GM12865 (cell line): ENCODE measurements at regions not wholly inside any gene's neighbourhood (a gene's known extent, or its start where the extent isn't known, plus 50 kb on each side); places are given as distances from the start of the nearest gene placed in this dataset.
"Not testable (repeated sequence)": the region's sequence is repeated elsewhere in the genome, so short reads cannot be mapped to it uniquely, and the experiment has no call there.

Source experiments
- DNase-seq: peaks from one replicate; pipeline ENCODE4 v3.0.0; 2010; ENCODE audit warnings: low read depth
- H3K4me3 ChIP-seq: 2 replicates; pipeline ENCODE4 v1.5.1; 2011; ENCODE audit warnings: mild to moderate bottlenecking, low read depth, low read length, control low read depth
- TF ChIP-seq, protein P1 (sequence below): IDR thresholded peaks from 2 replicates; pipeline ENCODE4 v1.5.1; 2011; ENCODE audit warnings: low read length, control low read depth, low read depth, inconsistent platforms; ENCODE audit not compliant: insufficient read depth; ENCODE audit errors: missing control alignments

- DNase-seq, H3K4me3 ChIP-seq: not testable (repeated sequence)
These were observed 1352.2 kb upstream of the CDH18 start for GRCh38 chr5:21340233-21340632.

DNA sequence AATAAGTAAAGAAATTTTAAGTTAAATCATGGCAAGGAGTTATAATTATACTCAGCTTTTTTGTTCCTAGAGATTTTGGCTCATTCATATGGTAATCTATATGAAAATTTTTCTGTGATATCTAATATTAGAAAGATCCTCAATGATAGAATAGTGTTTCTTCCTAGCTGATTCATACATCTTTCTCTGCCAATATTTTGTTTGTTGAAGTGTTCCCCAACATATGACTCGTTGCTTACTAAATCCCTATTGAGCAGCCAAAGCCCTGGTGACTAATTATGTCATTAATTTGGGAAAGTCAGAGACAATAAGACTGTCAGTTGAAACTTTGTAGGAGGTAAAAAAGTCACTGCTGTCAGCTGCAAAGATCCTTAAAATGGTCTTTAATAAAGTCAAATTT lies 1348.5 kb upstream of the CDH18 start:
- not testable (repeated sequence) for DNase-seq

GRCh38 chr5:21315376-21315775 lies 1327.4 kb upstream of the CDH18 start:
- not testable (repeated sequence) for H3K4me3 ChIP-seq, DNase-seq

More for the DNA sequence above, 1348.5 kb upstream of the CDH18 start:
- not testable (repeated sequence) for H3K4me3 ChIP-seq

DNA sequence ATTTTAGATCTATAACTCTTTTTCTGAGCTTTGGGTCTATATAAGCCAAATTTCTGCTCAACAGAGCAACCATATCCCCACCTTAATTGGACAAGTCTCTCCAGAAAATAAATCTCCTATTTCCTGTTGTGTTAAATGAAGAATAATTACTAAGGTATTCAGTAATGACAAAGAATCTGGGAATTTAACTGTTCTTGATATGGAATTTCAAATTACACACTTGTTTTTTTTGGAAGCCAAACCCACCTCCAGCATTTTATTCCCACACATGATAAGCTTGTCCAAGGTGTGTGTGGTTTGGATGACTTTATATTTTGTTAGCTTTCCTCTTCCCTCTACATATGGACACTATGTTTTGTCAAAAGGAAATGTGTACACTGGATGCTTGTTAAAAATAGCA lies 1313.2 kb upstream of the CDH18 start:
- H3K4me3 ChIP-seq, DNase-seq: not testable (repeated sequence)

- H3K4me3 ChIP-seq, DNase-seq: not testable (repeated sequence)
These were observed 1286.4 kb upstream of the CDH18 start for GRCh38 chr5:21274361-21274760.

DNA sequence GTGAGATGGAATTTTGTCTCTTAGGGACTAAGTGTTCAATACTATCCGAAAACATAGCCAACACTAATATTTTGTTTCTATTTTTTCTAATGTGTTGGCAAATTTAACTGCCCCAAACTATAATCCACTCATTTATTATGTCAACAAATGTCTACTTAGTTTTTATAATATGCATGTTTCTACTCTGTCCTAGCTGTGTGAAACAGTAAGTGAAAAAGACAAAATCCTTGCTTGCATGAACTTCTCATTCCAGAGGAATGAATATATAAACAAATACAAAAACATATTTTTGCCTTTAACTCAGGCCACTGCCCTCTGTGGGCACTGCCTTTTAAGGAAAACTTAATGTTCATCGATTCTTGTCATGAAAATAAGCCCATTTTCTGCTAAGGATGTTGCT lies 1275.4 kb upstream of the CDH18 start:
- DNase-seq = no peak
- H3K4me3 ChIP-seq = no peak overlapping the region
- TF ChIP-seq, protein P1, sequence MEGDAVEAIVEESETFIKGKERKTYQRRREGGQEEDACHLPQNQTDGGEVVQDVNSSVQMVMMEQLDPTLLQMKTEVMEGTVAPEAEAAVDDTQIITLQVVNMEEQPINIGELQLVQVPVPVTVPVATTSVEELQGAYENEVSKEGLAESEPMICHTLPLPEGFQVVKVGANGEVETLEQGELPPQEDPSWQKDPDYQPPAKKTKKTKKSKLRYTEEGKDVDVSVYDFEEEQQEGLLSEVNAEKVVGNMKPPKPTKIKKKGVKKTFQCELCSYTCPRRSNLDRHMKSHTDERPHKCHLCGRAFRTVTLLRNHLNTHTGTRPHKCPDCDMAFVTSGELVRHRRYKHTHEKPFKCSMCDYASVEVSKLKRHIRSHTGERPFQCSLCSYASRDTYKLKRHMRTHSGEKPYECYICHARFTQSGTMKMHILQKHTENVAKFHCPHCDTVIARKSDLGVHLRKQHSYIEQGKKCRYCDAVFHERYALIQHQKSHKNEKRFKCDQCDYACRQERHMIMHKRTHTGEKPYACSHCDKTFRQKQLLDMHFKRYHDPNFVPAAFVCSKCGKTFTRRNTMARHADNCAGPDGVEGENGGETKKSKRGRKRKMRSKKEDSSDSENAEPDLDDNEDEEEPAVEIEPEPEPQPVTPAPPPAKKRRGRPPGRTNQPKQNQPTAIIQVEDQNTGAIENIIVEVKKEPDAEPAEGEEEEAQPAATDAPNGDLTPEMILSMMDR = no peak

DNA sequence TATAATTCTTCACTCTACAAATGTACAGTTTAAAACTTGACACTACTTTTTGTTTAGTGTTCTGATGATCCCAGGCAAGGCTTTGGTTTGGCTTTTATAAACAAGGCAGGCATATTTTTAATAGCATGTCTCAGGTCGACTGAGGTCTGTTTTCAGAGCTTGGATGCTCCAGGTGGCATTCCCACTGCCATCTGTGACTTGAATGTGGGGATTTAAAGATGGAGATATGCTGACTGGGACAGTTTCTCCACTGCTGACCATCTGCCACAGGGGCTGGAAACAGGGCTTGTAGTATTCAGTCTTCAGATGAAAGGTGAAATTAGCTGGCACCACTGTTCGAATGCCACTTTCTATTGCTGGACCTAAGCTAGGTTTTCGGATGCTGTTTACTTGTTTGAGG lies 1266.2 kb upstream of the CDH18 start:
- H3K4me3 ChIP-seq = no peak overlapping the region
- no peak for DNase-seq
- TF ChIP-seq, protein P1 = no peak

DNA sequence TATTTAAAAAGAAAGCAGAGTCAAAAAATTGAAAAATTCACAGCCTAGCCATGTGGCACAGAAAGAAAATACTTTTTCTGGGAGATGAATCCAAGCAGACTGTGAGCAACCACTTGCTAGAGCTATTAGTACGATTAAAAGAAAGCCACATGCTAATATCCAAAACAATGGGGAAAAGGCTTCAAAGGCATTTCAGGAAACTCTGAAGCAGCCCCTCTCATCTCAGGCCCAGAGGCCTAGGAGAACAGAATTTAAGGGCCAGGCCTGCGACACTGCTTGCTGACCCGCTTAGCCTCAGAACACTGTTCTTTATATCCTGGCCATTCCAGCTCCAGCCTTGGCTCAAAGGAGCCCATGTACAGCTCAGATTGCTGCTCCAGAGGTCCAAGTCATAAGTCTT lies 1257.0 kb upstream of the CDH18 start:
- no peak for DNase-seq
- TF ChIP-seq, protein P1 = no peak

GRCh38 chr5:21238786-21239185 lies 1250.8 kb upstream of the CDH18 start:
- TF ChIP-seq, protein P1 = no peak
- H3K4me3 ChIP-seq = no peak overlapping the region
- DNase-seq = no peak

More for the DNA sequence above, 1257.0 kb upstream of the CDH18 start:
- H3K4me3 ChIP-seq = no peak overlapping the region

DNA sequence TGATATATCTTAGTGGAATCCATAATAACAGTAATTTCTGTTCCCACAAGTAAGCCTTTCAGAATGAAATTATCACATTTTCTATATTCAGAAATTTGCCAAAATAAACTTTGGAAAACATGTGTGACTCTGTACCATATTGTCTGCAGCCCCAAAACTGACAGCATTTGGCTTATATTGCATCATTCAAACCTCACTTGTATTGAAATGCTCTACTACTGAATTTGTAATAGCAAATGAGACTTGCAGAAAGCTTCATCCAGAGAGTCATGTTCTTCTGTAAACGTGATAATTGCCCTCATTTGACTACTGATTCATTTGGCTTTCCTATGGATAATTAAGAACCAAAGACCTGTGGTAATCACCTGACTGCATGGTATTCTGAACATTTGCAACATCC lies 1249.5 kb upstream of the CDH18 start:
- DNase-seq = no peak
- no peak overlapping the region for H3K4me3 ChIP-seq
- TF ChIP-seq, protein P1 = no peak
